WERI-Rb-1 (cell line): ENCODE measurements at regions not wholly inside any gene's neighbourhood (a gene's known extent, or its start where the extent isn't known, plus 50 kb on each side); places are given as distances from the start of the nearest gene placed in this dataset.

ENCODE experiments used
- DNase-seq: peaks from one replicate; pipeline ENCODE4 v3.0.0-alpha.2; 2020
- H3K27ac ChIP-seq: fragments of 250-450 bp; sonication (Bioruptor Pico); 2 replicates; pipeline ENCODE4 v1.5.1; 2020; ENCODE audit warnings: mild to moderate bottlenecking, moderate library complexity
- H3K27me3 ChIP-seq: fragments of 250-450 bp; sonication (Bioruptor Pico); 2 replicates; pipeline ENCODE4 v1.5.1; 2021; ENCODE audit warnings: mild to moderate bottlenecking, low read depth, moderate library complexity; ENCODE audit not compliant: insufficient read depth, severe bottlenecking
- H3K36me3 ChIP-seq: fragments of 250-450 bp; sonication (Bioruptor Pico); 2 replicates; pipeline ENCODE4 v1.5.1; 2020; ENCODE audit warnings: mild to moderate bottlenecking, moderate library complexity
- H3K4me3 ChIP-seq: 2 replicates; pipeline ENCODE4 v1.5.1; 2011; ENCODE audit warnings: low read depth, mild to moderate bottlenecking, control low read depth, low read length
- H3K9me3 ChIP-seq: fragments of 250-450 bp; sonication (Bioruptor Pico); 2 replicates; pipeline ENCODE4 v1.5.1; 2021; ENCODE audit warnings: mild to moderate bottlenecking, moderate library complexity; ENCODE audit not compliant: severe bottlenecking
- CTCF ChIP-seq: IDR thresholded peaks from 2 replicates; pipeline ENCODE4 v1.5.1; 2011; ENCODE audit warnings: low read depth, mild to moderate bottlenecking, control low read depth, inconsistent platforms, low read length

GRCh38 chr5:105460721-105461120, 1898.1 kb upstream of the NUDT12 start:
- no peak for DNase-seq
- no peak for TF ChIP-seq CTCF
- no peaks in the 10 kb centered on the region for H3K36me3 ChIP-seq
- H3K27ac ChIP-seq: no peak overlapping the region
- no peaks in the 10 kb centered on the region for H3K27me3 ChIP-seq
- H3K9me3 ChIP-seq: peaks cover 10% of the 10 kb centered on the region
- H3K4me3 ChIP-seq: no peak overlapping the region

GRCh38 chr5:105453216-105453807, 1890.7 kb upstream of the NUDT12 start:
- Histone ChIP-seq H3K4me3 (no peak overlapping the region), H3K27ac (no peak overlapping the region), H3K36me3 (no peaks in the 10 kb centered on the region), H3K27me3 (no peaks in the 10 kb centered on the region), H3K9me3 (no peaks in the 10 kb centered on the region)
- TF ChIP-seq CTCF: no peak
- DNase-seq: no peak

DNA sequence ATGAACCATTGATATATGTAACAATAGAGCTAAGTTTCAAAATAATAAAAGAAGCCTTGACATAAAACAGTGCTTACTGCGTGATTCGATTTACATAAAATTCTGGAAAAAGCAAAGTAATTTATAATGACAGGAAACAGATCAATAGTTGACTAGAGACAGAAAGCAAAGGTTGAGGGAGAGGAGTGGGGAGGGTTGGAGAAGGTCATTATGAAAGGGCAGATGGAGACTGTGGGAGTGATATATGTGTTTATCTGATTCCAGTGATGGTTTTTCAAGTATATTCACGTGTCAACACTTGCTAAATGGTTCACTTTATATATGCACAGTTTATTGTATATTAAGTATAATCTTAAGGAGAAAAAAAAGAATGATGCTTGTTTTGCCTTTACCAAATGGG, 1885.7 kb upstream of the NUDT12 start:
- no peak overlapping the region for H3K27ac ChIP-seq
- no peaks in the 10 kb centered on the region for H3K27me3 ChIP-seq
- no peak for DNase-seq
- H3K36me3 ChIP-seq: no peaks in the 10 kb centered on the region
- H3K9me3 ChIP-seq: no peaks in the 10 kb centered on the region
- no peak overlapping the region for H3K4me3 ChIP-seq
- no peak for TF ChIP-seq CTCF

DNA sequence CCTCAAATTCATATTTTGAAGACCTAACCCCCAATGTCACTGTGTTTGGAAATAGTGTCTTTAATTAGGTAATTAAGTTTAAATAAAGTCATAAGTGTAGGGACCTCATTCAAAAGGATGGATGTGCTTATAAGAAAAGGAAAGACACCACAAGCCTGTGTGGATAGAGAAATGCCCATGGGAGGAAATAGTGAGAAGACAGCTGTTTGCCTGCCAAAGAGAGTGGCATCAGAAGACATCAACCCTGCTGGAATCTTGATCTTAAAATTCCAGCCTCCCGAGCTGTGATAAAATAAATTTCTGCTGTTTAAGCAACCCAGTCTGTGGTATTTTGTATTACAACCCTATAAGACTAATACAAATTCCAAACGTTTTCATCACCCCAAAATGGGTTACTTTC, 1867.9 kb upstream of the NUDT12 start:
- no peaks in the 10 kb centered on the region for H3K36me3 ChIP-seq
- TF ChIP-seq CTCF: no peak
- H3K4me3 ChIP-seq: no peak overlapping the region
- H3K9me3 ChIP-seq: no peaks in the 10 kb centered on the region
- H3K27ac ChIP-seq: no peak overlapping the region
- DNase-seq: no peak
- H3K27me3 ChIP-seq: no peaks in the 10 kb centered on the region

DNA sequence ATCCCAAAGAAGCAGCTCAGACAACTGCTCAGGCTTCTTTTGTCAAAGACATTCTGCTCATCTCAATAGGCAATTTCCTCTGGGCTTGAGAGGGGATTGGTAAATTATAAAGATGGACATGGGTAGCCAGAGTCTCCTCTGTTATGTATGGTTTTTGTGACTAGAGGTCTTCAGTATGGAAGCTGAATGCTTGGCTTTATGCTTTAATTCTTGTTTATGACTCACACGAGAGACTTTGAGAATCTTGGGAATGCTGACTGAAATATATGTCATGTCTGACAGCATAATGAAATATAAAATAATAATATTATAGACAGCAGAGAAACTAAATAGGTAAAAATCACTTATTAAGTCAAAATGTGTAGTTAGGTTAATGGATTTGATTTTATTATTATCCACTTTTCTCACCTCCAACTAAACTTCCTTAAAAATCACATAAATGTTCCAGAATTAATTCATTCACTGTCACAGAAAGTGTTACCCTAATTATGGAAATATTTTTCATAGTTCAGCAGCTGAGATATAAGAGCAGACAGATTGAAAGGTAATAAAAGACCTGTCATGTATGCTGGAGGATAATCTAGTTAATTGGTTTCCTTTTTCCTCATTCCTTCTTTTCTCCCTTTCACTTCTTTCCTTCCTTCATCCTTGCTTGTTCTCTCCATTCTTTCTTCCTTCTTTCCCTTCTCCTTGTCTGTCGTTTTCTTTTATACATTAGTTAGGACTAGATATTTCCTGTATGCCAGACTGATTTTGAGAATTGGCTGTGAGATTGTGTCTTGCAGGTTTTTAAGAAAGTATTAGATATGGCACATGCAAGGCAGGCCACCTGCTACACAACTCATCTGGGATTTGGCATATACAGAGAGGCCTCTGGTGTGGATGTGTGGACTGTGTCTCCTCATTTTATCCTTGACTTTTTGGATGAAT, 1866.1 kb upstream of the NUDT12 start:
- DNase-seq: no peak
- no peak for TF ChIP-seq CTCF

DNA sequence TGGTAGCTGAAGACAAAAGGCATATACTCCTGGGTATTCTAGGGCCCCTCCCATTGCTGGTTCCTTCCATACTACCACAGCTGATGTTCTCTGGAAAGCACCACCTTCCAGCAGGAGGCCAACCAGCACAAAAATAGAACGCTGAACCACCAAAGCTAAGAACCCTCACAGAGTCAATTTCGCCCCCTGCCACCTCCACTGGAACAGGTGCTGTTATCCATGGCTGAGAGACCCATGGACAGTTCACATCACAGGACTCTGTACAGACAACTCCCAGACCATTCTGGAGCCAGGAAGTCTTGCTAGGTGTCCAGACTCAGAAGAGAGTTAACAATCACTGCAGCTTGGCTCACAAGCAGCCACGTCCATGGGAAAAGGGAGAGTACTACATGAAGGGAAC, 1851.5 kb upstream of the NUDT12 start:
- Histone ChIP-seq H3K9me3 (no peaks in the 10 kb centered on the region), H3K36me3 (no peaks in the 10 kb centered on the region), H3K27ac (no peak overlapping the region), H3K4me3 (no peak overlapping the region), H3K27me3 (no peaks in the 10 kb centered on the region)
- TF ChIP-seq CTCF: no peak
- no peak for DNase-seq

More for the DNA sequence above, 1866.1 kb upstream of the NUDT12 start:
- H3K27me3 ChIP-seq: no peaks in the 10 kb centered on the region
- no peaks in the 10 kb centered on the region for H3K36me3 ChIP-seq
- no peaks in the 10 kb centered on the region for H3K9me3 ChIP-seq
- H3K27ac ChIP-seq: no peak overlapping the region
- H3K4me3 ChIP-seq: no peak overlapping the region
